ENCODE measurements at regions not wholly inside any gene's neighbourhood (a gene's known extent, or its start where the extent isn't known, plus 50 kb on each side); places are given as distances from the start of the nearest gene placed in this dataset.

GRCh38 chr5:130651440-130651839 lies 513.6 kb downstream of the HINT1 start:
- TF ChIP-seq EZH2 (IDR thresholded peaks at IDR 0.05; ENCODE audit: low read depth, unreplicated experiment), result no peak
- TF ChIP-seq CTCF (conservative IDR thresholded peaks at IDR 0.05; ENCODE audit: low read depth in 2 of 2), result no peak
- TF ChIP-seq POLR2AphosphoS5 (IDR thresholded peaks at IDR 0.05; ENCODE audit: low read depth), result no peak
- TF ChIP-seq REST (IDR thresholded peaks at IDR 0.05; ENCODE audit: unreplicated experiment), result no peak
- no peak for TF ChIP-seq EZH2phosphoT487 (IDR thresholded peaks at IDR 0.05; ENCODE audit: unreplicated experiment)
- no peak for TF ChIP-seq CREB1 (CRISPR knock-in tag; IDR thresholded peaks at IDR 0.05; ENCODE audit: low read depth)
- TF ChIP-seq JUNB (IDR thresholded peaks at IDR 0.05; ENCODE audit: unreplicated experiment), result no peak
- TF ChIP-seq STAT1 (IDR thresholded peaks at IDR 0.05; ENCODE audit: unreplicated experiment), result no peak
- TF ChIP-seq NANOG (IDR thresholded peaks at IDR 0.05; ENCODE audit: borderline replicate concordance), result no peak
- TF ChIP-seq ZNF114 (CRISPR knock-in tag; IDR thresholded peaks at IDR 0.05), result no peak
- TF ChIP-seq ZNF462 (CRISPR knock-in tag; IDR thresholded peaks at IDR 0.05), result 0 out of 2 replicates have a peak, but pooled peaks have one; percentile 24
- no peak for TF ChIP-seq ETS1 (IDR thresholded peaks at IDR 0.05)

Data from GM23338 (cell line).